ENCODE measurements at regions not wholly inside any gene's neighbourhood (a gene's known extent, or its start where the extent isn't known, plus 50 kb on each side); places are given as distances from the start of the nearest gene placed in this dataset.

DNA sequence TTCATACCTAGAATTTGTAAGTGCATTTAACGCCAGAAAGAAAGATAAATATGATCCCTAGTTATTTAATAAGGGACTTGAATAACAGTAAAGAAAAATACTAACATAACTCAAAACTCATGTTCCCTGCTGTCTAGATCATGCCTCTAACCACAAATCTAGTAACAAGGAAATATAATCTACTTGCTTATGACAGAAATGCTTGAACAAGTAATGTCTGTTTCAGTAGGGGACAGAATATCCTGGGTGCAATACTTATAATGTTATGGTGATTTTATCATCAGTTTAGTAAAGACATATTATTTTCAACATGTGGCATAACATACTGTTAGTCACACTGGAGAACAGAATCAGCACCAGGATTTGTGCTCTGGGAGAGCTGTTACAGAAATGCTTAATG is 861.9 kb upstream of the SLITRK1 start:
- Histone ChIP-seq H3K4me1 (no peaks in the 10 kb centered on the region), H3K27me3 (no peaks in the 10 kb centered on the region), H3K9me3 (no peaks in the 10 kb centered on the region), H3K27ac (no peak overlapping the region), H3K4me3 (no peak overlapping the region), H3K36me3 (no peaks in the 10 kb centered on the region)
- no peak for DNase-seq
- in situ Hi-C loops (cut with MboI; ENCODE audit: low pct_ligation_motif_present in 1 of 4, low pct_unique_long_range_greater_than_20kb in 1 of 4, low sequenced_read_pairs in 3 of 4) (no loop called here), intact Hi-C loops (cut with DNase I; ENCODE audit: low total_unique reads) (no loop called here)
- WGBS, 2 donors (ENCODE audit: low coverage in 1 of 2): 67 to 75% methylated on average over 1 of the region's 1 CpG
- no peak for TF ChIP-seq POLR2AphosphoS5 (IDR thresholded peaks at IDR 0.05)
- TF ChIP-seq EP300 (IDR thresholded peaks at IDR 0.05; ENCODE audit: low read depth): no peak
- no peak for TF ChIP-seq POLR2A (IDR thresholded peaks at IDR 0.05)
- TF ChIP-seq, protein P1, sequence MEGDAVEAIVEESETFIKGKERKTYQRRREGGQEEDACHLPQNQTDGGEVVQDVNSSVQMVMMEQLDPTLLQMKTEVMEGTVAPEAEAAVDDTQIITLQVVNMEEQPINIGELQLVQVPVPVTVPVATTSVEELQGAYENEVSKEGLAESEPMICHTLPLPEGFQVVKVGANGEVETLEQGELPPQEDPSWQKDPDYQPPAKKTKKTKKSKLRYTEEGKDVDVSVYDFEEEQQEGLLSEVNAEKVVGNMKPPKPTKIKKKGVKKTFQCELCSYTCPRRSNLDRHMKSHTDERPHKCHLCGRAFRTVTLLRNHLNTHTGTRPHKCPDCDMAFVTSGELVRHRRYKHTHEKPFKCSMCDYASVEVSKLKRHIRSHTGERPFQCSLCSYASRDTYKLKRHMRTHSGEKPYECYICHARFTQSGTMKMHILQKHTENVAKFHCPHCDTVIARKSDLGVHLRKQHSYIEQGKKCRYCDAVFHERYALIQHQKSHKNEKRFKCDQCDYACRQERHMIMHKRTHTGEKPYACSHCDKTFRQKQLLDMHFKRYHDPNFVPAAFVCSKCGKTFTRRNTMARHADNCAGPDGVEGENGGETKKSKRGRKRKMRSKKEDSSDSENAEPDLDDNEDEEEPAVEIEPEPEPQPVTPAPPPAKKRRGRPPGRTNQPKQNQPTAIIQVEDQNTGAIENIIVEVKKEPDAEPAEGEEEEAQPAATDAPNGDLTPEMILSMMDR (IDR thresholded peaks at IDR 0.05): no peak

DNA sequence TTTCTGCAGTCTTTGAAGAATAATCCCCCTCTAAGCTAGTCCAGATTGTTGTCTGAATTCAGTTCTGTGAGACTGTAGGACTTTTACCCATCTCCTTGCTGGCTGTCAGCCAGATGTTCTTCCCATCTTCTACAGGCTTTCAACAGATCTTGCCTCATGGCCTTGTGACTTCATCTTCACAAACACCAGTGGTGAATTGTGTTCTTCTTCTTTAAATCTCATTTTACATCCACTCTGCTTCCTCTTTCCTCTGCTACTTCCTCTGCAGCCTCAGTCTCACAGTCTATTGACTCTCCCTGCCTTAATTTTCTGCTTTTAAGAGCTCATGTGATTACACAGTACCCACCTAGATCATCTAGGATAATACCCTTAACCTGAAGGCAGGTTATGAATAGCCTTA is 859.0 kb upstream of the SLITRK1 start:
- no peak overlapping the region for H3K4me3 ChIP-seq
- TF ChIP-seq POLR2A (IDR thresholded peaks at IDR 0.05): no peak
- TF ChIP-seq EP300 (IDR thresholded peaks at IDR 0.05; ENCODE audit: low read depth): no peak
- intact Hi-C loops (cut with DNase I; ENCODE audit: low total_unique reads) (no loop called here), in situ Hi-C loops (cut with MboI; ENCODE audit: low pct_ligation_motif_present in 1 of 4, low pct_unique_long_range_greater_than_20kb in 1 of 4, low sequenced_read_pairs in 3 of 4) (no loop called here)
- no peaks in the 10 kb centered on the region for H3K4me1 ChIP-seq
- H3K27ac ChIP-seq: no peak overlapping the region
- H3K9me3 ChIP-seq: no peaks in the 10 kb centered on the region
- no peak for DNase-seq
- H3K27me3 ChIP-seq: no peaks in the 10 kb centered on the region
- no peaks in the 10 kb centered on the region for H3K36me3 ChIP-seq

DNA sequence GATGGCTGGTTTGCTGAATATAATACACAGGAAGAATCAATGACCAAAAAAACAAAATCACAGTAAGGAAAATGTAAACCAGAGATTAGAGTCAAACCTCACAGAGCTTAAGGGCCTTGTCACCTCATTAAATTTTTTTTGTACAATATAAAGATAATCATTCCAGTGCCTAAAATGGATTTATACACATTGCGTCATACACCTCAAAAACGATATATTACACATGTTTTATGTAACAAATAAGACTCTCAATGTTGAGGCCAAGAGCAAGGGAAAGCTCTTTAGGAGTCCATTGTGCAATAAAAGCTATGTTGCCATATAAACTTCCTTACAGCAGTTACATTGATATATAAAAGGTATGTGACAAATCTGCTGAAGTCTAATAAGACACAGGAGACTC is 856.7 kb upstream of the SLITRK1 start:
- no peaks in the 10 kb centered on the region for H3K36me3 ChIP-seq
- 47 to 52% methylated on average over 2 of the region's 2 CpGs for WGBS, 2 donors (ENCODE audit: low coverage in 1 of 2)
- no peak overlapping the region for H3K4me3 ChIP-seq
- in situ Hi-C loops (cut with MboI; ENCODE audit: low pct_ligation_motif_present in 1 of 4, low pct_unique_long_range_greater_than_20kb in 1 of 4, low sequenced_read_pairs in 3 of 4): no loop called here
- no peaks in the 10 kb centered on the region for H3K9me3 ChIP-seq
- no peak overlapping the region for H3K27ac ChIP-seq
- H3K4me1 ChIP-seq: no peaks in the 10 kb centered on the region
- H3K27me3 ChIP-seq: no peaks in the 10 kb centered on the region
- TF ChIP-seq EP300 (IDR thresholded peaks at IDR 0.05; ENCODE audit: low read depth) (no peak), POLR2A (IDR thresholded peaks at IDR 0.05) (no peak), POLR2AphosphoS5 (IDR thresholded peaks at IDR 0.05) (no peak)
- TF ChIP-seq, protein P1 (IDR thresholded peaks at IDR 0.05): no peak
- intact Hi-C loops (cut with DNase I; ENCODE audit: low total_unique reads): no loop called here
- DNase-seq: no peak

DNA sequence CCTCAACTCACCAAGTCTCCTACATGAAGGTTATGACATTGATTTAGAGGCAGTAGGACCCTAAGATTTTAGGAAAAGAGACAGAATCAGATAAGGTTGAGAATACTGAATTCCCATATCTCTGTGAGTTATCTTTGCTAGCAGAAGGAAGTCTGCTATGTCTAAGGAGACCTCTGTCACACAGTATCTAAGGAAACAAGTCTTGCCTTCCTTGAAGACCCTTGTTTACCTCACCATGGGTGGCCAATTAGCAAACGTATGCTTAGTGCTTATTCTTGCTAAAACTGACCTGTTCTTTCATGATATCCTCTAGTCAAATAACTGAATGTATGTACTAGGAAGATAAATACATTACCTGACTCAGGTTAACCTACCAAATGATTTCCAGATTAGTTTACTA is 855.4 kb upstream of the SLITRK1 start:
- TF ChIP-seq, protein P1 (IDR thresholded peaks at IDR 0.05): no peak
- Histone ChIP-seq H3K4me3 (no peak overlapping the region), H3K36me3 (no peaks in the 10 kb centered on the region), H3K9me3 (no peaks in the 10 kb centered on the region), H3K27me3 (no peaks in the 10 kb centered on the region), H3K4me1 (no peaks in the 10 kb centered on the region), H3K27ac (no peak overlapping the region)
- intact Hi-C loops (cut with DNase I; ENCODE audit: low total_unique reads) (no loop called here), in situ Hi-C loops (cut with MboI; ENCODE audit: low pct_ligation_motif_present in 1 of 4, low pct_unique_long_range_greater_than_20kb in 1 of 4, low sequenced_read_pairs in 3 of 4) (no loop called here)
- DNase-seq: no peak
- WGBS, 2 donors (ENCODE audit: low coverage in 1 of 2): 33 to 50% methylated on average over 1 of the region's 1 CpG

DNA sequence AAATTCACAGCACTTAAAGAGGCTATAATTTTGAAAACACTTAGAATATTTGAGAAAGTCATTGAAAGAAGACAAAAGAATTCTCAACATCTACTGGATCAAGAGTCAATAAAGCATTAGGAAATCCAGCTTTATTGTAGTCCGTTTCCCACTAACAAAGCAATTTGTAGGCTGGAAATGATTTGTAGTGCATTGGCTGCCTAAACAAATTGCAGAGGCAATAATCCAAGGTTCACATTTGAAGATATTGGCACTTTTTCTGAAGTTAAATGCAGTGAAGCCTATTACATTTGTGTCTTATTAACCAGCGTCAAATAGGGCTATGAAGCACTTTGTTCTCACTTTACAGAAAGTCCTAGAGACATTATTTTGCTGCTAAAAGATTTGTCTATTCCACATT is 848.1 kb upstream of the SLITRK1 start:
- WGBS, 2 donors (ENCODE audit: low coverage in 1 of 2): 37 to 53% methylated on average over 2 of the region's 2 CpGs
- in situ Hi-C loops (cut with MboI; ENCODE audit: low pct_ligation_motif_present in 1 of 4, low pct_unique_long_range_greater_than_20kb in 1 of 4, low sequenced_read_pairs in 3 of 4) (no loop called here), intact Hi-C loops (cut with DNase I; ENCODE audit: low total_unique reads) (no loop called here)

More for the DNA sequence above, 848.1 kb upstream of the SLITRK1 start:
- H3K27me3 ChIP-seq: no peaks in the 10 kb centered on the region
- H3K36me3 ChIP-seq: no peaks in the 10 kb centered on the region
- H3K4me1 ChIP-seq: no peaks in the 10 kb centered on the region
- TF ChIP-seq POLR2A (IDR thresholded peaks at IDR 0.05) (no peak), POLR2AphosphoS5 (IDR thresholded peaks at IDR 0.05) (no peak), EP300 (IDR thresholded peaks at IDR 0.05; ENCODE audit: low read depth) (no peak)
- H3K4me3 ChIP-seq: no peak overlapping the region
- no peaks in the 10 kb centered on the region for H3K9me3 ChIP-seq
- no peak overlapping the region for H3K27ac ChIP-seq
- DNase-seq: no peak
